ENCODE measurements at regions not wholly inside any gene's neighbourhood (a gene's known extent, or its start where the extent isn't known, plus 50 kb on each side); places are given as distances from the start of the nearest gene placed in this dataset.

DNA sequence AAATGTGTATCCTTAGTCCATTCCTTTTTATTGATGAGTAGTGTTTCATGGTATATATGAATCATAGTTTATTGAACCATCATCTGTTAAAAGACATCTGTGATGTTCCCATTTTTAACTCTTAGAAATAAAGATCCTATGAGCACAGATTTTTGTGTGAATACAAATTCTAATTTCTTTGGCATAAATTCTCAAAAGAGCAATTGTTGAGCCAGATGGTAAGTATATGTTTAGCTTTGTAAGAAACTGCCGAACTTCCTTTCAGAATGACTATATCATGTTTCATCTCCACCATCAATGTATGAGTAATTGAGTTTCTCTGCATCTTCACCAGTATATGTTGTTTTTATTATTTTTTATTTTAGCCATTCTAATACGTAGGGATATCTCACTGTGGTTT is 526.4 kb downstream of the CDH10 start:
- Histone ChIP-seq H3K27me3 (no peaks in the 10 kb centered on the region), H3K9me3 (peaks cover 0 to 6% (median 0%) of the 10 kb centered on the region in 3 donors), H3K27ac (no peak overlapping the region), H3K4me3 (no peak overlapping the region), H3K36me3 (no peaks in the 10 kb centered on the region), H3K4me1 (no peaks in the 10 kb centered on the region)
- TF ChIP-seq, protein P1, sequence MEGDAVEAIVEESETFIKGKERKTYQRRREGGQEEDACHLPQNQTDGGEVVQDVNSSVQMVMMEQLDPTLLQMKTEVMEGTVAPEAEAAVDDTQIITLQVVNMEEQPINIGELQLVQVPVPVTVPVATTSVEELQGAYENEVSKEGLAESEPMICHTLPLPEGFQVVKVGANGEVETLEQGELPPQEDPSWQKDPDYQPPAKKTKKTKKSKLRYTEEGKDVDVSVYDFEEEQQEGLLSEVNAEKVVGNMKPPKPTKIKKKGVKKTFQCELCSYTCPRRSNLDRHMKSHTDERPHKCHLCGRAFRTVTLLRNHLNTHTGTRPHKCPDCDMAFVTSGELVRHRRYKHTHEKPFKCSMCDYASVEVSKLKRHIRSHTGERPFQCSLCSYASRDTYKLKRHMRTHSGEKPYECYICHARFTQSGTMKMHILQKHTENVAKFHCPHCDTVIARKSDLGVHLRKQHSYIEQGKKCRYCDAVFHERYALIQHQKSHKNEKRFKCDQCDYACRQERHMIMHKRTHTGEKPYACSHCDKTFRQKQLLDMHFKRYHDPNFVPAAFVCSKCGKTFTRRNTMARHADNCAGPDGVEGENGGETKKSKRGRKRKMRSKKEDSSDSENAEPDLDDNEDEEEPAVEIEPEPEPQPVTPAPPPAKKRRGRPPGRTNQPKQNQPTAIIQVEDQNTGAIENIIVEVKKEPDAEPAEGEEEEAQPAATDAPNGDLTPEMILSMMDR (IDR thresholded peaks at IDR 0.05) = no peak
- TF ChIP-seq POLR2A (IDR thresholded peaks at IDR 0.05) = no peak
- DNase-seq = no peak
- intact Hi-C loops (cut with DNase I) = no loop called here
- WGBS, 2 donors = 60 to 66% methylated on average over 2 of the region's 2 CpGs

DNA sequence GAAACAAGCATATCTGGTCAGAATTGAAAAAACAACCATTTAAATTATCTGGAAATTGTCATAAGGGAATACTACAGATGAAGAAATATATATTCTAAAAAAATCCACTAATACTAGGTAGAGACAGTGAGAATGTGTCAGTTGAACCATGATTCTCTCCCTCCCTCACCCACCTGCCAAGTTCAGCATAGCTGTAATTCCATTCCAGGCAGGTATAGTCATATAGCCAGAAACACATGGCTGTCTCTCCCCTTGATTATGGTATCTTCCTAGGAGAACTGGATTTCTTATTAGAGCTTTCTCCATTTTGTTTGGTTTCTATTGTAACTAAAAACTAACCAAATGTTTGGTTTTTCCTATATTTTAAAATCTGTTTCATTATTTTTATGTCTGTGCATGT is 509.2 kb downstream of the CDH10 start:
- Histone ChIP-seq H3K27me3 (no peaks in the 10 kb centered on the region), H3K4me1 (no peaks in the 10 kb centered on the region), H3K27ac (no peak overlapping the region), H3K4me3 (no peak overlapping the region), H3K9me3 (no peaks in the 10 kb centered on the region), H3K36me3 (no peaks in the 10 kb centered on the region)
- no peak for TF ChIP-seq POLR2A (IDR thresholded peaks at IDR 0.05)
- intact Hi-C loops (cut with DNase I) = no loop called here
- DNase-seq = no peak

DNA sequence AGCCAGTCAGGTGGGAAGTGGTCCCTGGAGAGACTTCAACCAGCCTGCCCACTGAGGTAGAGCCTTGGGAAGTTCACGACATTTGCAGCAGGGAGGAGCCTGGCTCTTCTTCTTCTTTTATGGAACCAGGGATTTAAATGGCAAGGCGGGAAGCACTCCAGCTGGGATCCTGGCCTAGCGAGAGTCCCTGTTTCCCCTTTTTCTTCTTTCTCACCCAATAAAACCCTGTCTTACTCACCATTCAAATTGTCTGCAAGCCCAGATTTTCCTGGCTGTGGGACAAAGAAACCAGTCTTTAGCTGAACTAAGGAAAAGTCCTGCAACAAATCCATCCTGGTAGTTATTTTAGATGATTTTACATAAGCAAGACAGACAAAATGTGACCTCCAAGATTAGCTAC is 503.7 kb downstream of the CDH10 start:
- no peak overlapping the region for H3K4me3 ChIP-seq
- H3K4me1 ChIP-seq = no peaks in the 10 kb centered on the region
- 69 to 79% methylated on average over 2 to 3 of the region's 3 CpGs for WGBS, 2 donors
- intact Hi-C loops (cut with DNase I) = no loop called here
- no peaks in the 10 kb centered on the region for H3K27me3 ChIP-seq
- no peaks in the 10 kb centered on the region for H3K9me3 ChIP-seq
- TF ChIP-seq POLR2A (IDR thresholded peaks at IDR 0.05) = no peak
- TF ChIP-seq, protein P1 (IDR thresholded peaks at IDR 0.05) = no peak
- no peak overlapping the region for H3K27ac ChIP-seq
- H3K36me3 ChIP-seq = no peaks in the 10 kb centered on the region
- no peak for DNase-seq

DNA sequence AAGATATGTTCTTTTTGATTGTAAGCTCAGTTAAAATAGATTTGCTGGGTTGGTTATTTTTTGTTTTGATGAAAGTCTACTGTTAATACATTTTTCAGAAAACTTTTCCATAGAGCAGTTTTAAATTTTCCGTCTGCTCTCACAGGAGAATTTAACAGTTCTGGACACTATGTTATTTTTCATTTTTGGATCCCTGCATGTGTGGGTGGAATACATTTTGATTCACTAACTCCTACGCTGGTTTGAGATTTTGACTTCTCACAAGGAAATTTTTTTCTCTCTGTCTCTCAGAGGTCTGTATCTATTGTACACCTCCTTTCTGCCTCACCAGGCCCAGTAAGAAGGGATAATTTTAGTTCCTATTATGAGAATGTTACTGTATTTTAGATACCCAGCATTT is 502.4 kb downstream of the CDH10 start:
- no peaks in the 10 kb centered on the region for H3K9me3 ChIP-seq
- TF ChIP-seq POLR2A (IDR thresholded peaks at IDR 0.05) = no peak
- TF ChIP-seq, protein P1 (IDR thresholded peaks at IDR 0.05) = no peak
- no peak for DNase-seq
- H3K27me3 ChIP-seq = no peaks in the 10 kb centered on the region
- WGBS, 2 donors = 56 to 65% methylated on average over 2 of the region's 2 CpGs
- intact Hi-C loops (cut with DNase I) = no loop called here
- H3K27ac ChIP-seq = no peak overlapping the region
- H3K36me3 ChIP-seq = no peaks in the 10 kb centered on the region
- no peaks in the 10 kb centered on the region for H3K4me1 ChIP-seq
- no peak overlapping the region for H3K4me3 ChIP-seq

DNA sequence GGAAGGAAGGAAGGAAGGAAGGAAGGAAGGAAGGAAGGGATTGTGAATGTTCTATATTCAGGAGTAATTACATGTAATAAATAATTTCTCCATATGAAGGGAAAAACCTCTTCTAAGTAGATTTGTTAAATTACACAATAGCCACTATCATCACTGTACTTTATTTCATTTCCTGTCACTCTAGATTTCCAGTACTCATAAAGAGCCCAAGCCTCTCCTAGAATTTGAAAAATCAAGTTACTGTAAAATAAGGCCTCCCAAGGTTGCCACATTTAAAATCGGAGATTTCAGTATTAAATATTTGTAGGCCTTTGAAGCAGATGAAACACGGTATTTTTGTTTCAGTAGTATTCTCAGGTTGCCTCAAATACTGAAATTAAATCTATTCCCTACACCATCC is 499.0 kb downstream of the CDH10 start:
- intact Hi-C loops (cut with DNase I) = no loop called here
- Histone ChIP-seq H3K4me1 (no peaks in the 10 kb centered on the region), H3K27ac (no peak overlapping the region), H3K4me3 (no peak overlapping the region), H3K27me3 (no peaks in the 10 kb centered on the region), H3K36me3 (no peaks in the 10 kb centered on the region), H3K9me3 (no peaks in the 10 kb centered on the region)
- 69 to 84% methylated on average over 2 of the region's 2 CpGs for WGBS, 2 donors
- TF ChIP-seq POLR2A (IDR thresholded peaks at IDR 0.05) = no peak
- TF ChIP-seq, protein P1 (IDR thresholded peaks at IDR 0.05) = no peak
- no peak for DNase-seq

DNA sequence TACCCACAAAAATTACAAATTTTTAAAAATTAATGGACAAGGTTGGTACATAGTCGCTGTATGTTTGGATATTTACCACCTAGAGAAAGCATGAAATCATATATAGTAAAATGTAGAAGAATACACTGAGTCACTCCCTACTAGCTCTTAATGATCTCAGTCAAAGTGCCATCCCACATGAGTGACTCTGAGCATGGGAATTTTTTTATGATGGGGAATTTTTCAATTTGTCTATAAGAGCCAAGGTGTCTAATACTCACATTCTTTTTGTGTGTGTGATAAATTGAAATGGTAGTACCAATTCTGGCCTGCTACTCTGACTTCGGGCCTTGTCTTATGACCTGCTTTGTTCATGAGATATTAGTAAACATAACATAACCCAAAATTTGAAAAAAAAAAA is 483.2 kb downstream of the CDH10 start:
- Histone ChIP-seq H3K27ac (no peak overlapping the region), H3K9me3 (peaks cover 0 to 4% (median 0%) of the 10 kb centered on the region in 3 donors), H3K27me3 (no peaks in the 10 kb centered on the region), H3K4me1 (no peaks in the 10 kb centered on the region), H3K36me3 (no peaks in the 10 kb centered on the region), H3K4me3 (no peak overlapping the region)
- no peak for TF ChIP-seq POLR2A (IDR thresholded peaks at IDR 0.05)
- TF ChIP-seq, protein P1 (IDR thresholded peaks at IDR 0.05) = no peak
- intact Hi-C loops (cut with DNase I) = no loop called here
- DNase-seq = no peak
- 61 to 67% methylated on average over 2 of the region's 2 CpGs for WGBS, 2 donors
